HG02610 (cell line): ENCODE measurements at regions not wholly inside any gene's neighbourhood (a gene's known extent, or its start where the extent isn't known, plus 50 kb on each side); places are given as distances from the start of the nearest gene placed in this dataset.
"Not testable (repeated sequence)": the region's sequence is repeated elsewhere in the genome, so short reads cannot be mapped to it uniquely, and the experiment has no call there.

Experiments used
- ATAC-seq: cut with Tn5 transposase; IDR thresholded peaks from one replicate; pipeline ENCODE4 v1.9.1; 2021; ENCODE audit warnings: mild to moderate bottlenecking, moderate library complexity; ENCODE audit not compliant: unreplicated experiment

DNA sequence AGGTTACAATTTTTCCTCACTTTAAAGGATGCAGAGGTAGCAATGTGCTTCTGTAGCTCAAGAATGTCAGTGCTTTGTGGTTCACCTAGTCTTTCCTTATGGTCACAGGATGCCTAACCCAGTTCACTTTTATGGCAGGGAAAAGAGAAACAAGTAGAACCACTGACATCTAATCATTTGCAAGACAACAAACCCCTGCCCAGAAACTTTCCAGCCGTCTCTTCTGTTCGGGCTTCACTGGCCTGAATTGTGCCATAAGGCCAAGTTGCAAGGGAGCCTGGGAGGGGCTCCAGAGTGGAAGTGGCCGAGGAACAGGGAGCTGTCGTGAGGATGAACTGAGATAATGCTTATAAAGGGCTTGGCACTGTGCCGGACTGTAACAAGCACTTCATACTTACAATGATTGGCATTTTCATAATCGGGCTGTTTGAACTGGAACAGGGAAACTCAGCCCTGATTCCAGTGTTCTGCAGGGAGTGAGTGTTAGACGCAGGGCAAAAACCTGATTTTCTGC is 212.6 kb downstream of the BCAS1 start:
- no peak for ATAC-seq

GRCh38 chr20:53856300-53857295 is 213.8 kb downstream of the BCAS1 start:
- no peak for ATAC-seq

DNA sequence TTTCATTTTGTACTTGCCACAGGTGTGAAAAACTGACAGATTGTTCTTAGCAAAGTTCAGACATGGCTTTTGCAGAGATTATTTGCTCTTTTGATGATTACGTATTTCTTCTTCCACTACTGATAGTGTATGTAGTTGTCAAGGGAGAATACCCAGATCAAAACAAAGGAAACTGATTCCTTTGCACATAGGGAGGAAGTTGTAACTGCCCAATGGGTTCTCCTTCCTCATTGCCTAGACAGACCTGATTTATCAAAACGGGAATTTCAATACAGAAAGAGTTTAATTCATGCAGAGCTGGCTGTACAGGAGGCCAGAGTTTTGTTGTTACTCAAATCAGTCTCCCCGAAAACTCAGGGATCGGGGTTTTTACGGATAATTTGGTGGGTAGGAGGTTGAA is 214.7 kb downstream of the BCAS1 start:
- ATAC-seq = no peak

DNA sequence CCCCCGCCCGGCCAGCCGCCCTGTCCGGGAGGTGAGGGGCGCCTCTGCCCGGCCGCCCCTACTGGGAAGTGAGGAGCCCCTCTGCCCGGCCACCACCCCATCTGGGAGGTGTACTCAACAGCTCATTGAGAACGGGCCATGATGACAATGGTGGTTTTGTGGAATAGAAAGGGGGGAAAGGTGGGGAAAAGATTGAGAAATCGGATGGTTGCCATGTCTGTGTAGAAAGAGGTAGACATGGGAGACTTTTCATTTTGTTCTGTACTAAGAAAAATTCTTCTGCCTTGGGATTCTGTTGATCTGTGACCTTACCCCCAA is 215.8 kb downstream of the BCAS1 start:
- ATAC-seq = not testable (repeated sequence)

DNA sequence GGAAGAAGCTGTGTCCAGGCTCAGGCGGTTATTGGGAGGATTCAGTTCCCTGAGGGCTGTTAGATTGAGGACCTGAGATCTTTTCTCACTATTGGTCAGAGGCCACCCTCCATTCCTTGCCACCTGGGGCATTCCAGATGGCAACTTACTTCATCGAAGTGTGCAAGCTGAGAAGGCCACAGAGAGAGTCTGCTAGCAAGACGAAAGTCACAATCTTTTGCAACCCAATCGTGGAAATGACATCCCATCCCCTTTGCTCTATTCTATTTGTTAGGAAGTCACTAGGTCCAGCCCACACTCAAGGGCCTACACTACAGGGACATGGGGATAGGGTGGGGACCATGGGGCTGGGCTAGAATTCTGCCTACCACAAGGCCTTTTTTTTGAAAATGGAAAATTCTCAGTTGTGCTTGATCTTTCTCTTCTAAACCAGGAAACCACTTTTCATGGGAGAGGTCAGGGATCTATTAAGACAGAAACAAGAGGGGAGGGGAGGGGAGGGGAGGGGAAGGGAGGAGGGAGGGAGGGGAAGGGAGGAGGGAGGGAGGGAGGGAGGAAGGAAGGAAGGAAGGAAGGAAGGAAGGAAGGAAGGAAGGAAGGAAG is 217.2 kb downstream of the BCAS1 start:
- ATAC-seq = no peak

GRCh38 chr20:53852691-53853090 is 217.7 kb downstream of the BCAS1 start:
- no peak for ATAC-seq

GRCh38 chr20:53852014-53852413 is 218.4 kb downstream of the BCAS1 start:
- ATAC-seq = no peak

- no peak for ATAC-seq
Observed at GRCh38 chr20:53850319-53850718, 220.1 kb downstream of the BCAS1 start.

- ATAC-seq = no peak
Observed at GRCh38 chr20:53849471-53850059, 220.8 kb downstream of the BCAS1 start.

- ATAC-seq = no peak
Observed at GRCh38 chr20:53848304-53848703, 222.1 kb downstream of the BCAS1 start.

- ATAC-seq = no peak
Observed at GRCh38 chr20:53847837-53848170, 222.6 kb downstream of the BCAS1 start.

DNA sequence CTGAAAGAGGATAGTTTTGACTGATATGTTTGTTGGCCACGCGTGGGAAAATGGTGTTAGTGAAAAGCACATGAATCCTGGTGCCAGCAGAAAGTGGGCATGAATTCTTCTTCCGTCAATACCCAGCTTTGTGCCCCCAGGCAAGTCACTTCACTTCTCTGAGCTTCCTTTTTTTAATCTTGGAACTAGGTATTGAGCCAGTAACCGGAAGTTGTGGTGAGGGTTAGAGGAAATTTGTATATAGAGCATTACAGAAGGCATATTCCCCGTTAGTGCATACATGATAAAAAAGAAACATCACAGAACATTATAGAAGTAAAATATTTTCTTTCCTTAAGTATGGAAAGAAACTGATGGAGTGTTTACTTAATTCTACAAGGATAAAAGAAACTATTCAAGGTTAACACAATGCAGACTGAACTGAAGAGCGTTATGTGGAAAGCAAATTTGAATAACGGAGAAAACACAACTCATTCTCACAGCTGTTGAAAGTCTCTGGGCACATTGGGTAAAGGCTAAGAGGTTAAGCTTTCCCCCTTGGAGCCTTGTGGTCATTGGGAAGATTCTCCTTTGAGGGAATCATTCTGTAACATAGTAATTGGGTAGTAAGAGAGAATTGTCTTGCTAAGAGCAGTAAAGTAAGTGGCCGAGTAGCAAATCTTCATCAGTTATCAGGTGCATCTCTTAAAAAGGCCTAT is 223.1 kb downstream of the BCAS1 start:
- ATAC-seq = peak; percentile 50

DNA sequence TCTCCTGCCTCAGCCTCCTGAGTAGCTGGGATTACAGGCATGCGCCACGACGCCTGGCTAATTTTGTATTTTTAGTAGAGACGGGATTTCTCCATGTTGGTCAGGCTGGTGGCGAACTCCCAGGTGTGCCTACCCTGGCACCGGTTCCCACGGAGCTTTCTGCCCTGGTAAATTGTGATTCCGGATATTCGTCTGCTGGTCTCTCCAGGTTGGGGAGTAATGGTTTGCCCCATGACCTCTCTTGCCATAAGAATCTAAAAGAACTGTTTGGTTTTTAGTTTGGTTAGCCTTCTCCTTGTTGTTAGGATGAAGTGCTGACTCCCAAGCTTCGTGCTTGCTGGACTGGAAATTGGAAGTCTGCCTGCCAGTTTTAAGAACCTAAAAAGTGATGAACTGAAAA is 223.8 kb downstream of the BCAS1 start:
- ATAC-seq = no peak

- ATAC-seq = no peak
Observed at GRCh38 chr20:53845980-53846379, 224.4 kb downstream of the BCAS1 start.

DNA sequence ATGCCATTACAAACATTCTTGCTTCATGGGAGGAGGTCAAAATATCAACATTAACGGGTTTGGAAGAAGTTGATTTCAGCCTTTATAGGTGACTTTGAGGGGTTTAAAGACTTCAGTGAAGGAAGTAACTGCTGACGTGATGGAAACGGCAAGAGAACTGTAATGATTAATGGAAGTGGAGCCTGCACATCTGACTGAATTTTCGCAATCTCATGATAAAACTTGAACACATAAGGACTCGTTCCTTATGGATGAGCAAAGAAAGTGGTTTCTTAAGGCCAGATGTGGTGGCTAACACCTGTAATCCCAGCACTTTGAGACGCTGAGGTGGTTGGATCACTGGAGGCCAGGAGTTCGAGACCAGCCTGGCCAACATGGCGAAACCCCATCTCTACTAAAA is 226.1 kb downstream of the BCAS1 start:
- ATAC-seq = no peak

DNA sequence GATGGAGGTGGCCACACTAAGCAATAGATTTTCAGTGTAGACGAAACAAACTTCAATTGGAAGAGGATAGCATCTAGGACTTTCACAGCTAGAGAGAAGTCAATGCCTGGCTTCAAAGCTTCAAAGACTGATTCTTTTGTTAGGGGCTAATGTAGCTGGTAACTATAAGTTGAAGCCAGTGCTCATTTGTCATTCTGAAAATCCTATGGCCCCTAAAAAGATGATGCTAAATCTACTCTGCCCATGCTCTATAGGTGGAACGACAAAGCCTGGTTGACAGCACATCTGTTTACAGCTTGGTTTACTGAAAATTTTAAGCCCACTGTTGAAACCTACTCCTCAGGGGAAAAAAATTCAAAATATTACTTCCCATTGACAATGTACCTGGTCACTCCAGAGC is 226.7 kb downstream of the BCAS1 start:
- ATAC-seq = no peak

DNA sequence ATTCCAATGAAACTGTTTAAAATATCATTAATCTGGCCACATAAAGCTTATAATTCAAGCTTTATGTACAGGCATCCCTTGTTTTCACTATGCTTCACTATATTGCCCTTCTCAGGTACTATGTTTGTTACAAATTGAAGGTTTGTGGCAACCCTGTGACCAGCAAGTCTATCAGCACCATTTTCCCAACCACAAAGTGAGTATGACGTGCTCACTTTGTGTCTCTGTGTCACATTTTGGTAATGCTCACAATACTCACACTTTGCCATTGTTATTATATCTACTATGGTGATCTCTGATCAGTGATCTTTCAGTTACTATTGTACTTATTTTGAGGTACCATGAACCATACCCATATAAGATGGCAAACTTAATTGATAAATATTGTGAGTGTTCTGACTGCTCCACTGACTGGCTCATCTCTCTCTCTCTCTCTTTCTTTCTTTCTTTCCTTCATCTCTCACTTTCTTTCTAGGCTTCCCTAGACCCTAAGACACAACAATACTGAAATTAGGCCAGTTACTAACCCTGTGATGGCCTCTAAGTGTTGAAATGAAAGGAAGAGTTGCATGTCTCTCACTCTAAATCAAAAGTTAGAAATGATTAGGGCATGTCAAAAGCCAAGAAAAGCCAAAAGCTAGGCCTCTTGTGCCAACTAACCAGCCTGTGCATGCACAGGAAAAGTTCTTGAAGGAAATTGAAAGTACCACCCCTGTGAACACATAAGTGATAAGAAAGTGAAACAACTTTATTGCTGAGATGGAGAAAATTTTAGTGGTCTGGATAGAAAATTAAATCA is 227.9 kb downstream of the BCAS1 start:
- no peak for ATAC-seq

DNA sequence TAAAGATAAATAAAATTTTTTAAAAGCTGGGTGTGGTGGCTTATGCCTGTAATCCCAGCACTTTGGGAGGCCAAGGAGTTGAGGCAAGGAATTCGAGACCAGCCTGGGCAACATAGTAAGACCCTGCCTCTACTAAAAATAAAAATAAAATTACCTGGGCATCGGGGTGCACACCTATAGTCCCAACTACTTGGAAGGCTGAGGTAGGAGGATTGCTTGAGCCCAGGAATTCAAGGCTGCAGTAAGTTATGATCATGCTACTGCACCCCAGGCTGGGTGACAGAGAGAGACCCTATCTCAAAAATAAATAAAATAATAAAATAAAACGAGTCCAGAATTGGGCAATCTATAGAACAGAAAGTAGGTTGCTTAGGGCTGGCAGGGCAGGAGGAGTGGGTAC is 228.7 kb downstream of the BCAS1 start:
- ATAC-seq = no peak

DNA sequence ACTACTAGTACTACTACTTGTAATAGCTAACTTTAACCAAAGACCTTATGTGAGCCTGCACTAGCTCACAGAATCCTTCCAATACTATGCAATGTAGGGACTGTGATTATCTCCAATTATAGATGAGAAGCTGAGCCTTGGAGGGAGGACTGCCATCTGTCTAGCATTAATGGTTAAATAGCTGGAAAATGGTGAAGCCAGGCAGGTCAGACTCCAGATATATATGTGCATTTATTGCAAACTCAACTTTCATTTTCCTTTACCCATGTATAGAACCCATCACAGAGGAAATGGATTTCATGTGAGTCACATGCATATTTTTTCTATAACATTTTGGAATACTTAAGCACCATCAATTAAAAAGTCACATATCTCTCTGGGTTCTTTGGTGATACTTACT is 229.9 kb downstream of the BCAS1 start:
- no peak for ATAC-seq

DNA sequence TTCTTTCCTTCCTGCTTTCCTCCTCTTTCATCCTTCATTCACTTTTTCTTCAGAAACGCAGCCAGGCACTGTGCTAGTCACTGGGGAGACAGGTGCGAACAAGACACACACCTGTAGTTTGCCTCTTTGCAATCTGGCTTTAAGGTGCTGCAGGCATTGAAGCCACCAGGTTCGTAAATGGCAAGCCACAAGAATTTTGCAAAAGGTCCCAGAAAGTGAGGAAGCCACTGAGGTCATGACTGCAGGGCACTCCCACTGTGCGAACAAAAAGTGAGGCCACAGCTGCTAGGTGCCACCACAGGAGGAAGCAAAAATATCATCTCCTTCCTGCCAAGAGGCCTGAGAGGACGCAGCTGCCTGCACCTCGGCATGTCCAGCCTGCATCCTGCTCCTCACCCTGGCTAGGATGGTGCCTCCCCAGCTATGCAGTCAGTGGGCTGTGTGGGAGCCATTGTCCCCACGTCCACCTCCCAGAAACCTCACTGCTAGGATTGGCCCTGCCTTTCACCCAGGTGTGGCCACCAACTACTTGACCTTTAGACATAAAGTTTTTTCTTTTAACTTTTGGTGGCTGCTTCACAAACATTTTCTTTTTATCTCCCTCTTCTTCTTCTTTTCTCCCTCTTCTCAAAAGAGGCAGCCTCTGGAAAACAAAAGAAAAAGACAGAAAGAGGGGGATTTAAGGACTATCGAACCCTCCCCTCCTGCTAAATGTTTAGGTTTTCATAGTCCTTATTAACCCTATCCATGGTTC is 230.8 kb downstream of the BCAS1 start:
- peak; percentile 35 for ATAC-seq
